GM18520 (cell line): ENCODE measurements at regions not wholly inside any gene's neighbourhood (a gene's known extent, or its start where the extent isn't known, plus 50 kb on each side); places are given as distances from the start of the nearest gene placed in this dataset.

ENCODE experiments used
- ATAC-seq: cut with Tn5 transposase; IDR thresholded peaks from one replicate; pipeline ENCODE4 v1.9.1; 2021; ENCODE audit not compliant: unreplicated experiment

DNA sequence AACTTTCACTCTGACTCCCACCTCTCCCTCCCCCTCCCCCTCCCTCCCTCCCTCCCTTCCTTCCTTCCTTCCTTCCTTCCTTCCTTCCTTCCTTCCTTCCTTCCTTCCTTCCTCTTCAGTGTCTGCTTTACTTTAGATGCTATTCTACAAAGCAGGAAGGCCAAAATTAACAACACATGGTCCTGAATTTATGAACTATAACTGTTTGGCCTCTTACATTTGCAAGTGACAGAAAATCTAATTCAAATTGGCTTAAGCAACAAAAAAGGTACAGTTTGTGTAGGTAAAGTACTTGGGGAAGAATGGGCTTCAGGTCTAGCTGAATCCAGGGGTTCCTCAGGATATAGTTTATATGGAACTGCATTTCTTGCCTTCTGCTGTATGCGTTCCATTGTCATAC is 673.0 kb downstream of the AACS start:
- no peak for ATAC-seq

DNA sequence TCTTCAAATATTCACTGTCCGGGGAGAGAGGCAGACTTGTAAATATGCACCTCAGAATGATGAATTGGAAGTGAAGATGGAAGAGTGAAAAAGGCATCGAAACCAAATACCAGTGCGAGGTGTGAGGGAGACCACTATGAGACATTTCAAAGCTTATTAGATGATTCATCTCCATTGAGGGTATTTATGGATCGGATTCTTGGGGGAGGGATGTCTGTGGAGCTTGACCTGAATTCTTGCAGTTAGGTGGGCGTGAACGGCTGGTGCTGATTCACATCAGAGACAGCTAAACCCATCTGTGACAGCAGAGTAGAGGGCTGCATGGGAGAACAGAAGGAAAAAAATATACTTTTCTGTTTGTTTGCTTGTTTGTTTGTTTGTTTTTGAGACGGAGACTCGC is 677.2 kb downstream of the AACS start:
- no peak for ATAC-seq

DNA sequence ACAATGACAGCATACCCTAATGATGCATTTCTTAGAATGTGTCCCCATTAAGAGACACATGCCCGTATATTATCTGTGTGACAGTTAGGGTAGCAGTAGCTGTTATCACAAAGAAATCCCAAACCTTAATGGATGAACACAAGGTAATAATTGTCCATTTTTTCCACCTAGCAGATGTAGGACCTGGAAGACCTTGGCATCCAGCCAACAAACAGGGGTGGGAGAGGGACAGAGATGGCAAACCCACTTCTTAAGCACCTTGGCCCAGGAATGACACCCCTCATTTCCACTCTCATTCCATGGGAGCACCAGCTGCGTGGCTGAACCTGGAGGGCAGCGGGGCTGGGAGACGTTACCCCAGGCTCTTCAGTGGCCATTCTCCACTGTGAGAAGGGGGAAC is 679.0 kb downstream of the AACS start:
- ATAC-seq = no peak

DNA sequence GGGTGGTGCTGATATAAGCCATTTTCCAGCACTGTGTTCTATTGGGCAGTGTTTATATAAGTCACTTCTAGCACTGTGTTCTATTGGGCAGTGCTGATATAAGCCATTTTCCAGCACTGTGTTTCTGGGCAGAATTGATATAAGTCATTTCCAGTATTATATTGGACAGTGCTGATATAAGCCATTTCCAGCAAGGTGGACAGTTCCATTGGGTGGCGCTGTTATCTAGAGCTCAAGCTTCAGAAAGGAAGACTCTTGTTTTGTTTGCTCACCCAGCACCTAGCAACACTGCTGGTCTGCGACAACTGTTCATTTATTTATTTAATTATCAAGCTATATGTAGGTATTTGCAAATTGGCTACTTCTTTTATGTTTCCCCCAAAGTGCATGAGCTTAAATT is 690.3 kb downstream of the AACS start:
- no peak for ATAC-seq

DNA sequence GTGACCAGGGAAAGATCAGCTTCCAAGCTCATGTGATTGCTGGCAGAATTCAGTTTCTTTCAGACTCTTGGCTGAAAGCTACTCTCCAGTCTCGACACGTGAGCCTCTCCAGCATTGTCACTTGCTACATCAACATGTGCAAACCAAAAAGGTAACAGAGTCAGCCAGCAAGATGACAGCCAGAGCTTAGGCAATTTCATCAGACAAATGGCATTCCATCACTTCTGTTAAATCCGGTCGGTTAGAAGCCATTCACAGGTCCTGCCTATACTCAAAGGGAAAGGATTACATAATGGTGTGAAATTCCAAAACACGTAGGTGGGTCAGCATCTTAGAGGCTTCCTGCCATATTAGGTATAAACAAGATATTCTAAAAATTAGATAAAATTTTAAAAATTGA is 700.9 kb downstream of the AACS start:
- no peak for ATAC-seq

DNA sequence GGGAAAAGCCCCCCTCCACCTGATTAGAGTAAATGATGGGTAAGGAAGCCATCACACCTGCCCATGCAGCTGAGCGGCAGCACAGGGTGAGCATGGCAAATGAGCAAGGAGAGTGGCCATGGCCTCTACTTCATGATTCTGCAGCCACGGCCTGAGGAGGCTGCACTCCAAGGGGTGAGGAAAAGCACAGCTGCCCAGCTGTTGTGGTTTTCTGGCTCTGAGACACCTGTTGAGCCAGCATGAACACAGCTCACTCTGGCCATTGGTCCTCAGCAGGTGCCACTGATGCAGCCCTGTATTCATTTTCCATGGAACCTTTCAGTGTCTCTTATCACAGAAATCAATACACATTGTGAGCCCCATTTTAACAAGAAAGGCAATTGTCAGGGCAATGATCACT is 707.2 kb downstream of the AACS start:
- ATAC-seq = no peak

DNA sequence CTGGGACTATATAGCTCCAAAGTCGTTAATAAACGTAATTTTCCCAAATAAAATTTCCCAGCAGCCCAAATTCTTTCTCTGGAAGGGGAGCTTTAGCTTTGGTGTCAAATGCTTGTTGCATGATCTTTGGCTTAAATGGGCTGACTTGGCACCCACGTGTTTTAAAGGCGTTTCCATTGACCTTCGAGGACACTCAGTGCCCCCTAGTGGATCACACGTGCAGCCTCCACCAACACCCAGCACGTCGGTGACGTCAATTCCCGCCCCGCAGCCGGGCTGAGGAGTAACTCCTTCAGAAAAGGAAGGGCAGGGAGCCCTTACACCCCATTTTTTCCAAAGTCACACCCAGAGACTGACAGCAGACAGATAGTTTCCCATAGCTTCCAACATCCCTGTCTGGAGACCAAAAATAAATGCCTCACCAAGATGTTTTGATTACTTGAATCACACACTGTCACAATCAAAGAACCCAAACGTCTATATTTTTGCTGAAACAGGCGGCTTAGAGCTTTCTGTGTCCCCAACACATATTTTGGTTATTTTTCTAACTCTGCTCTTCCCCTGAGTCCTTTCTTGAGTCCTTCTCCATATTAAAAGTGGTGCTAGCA is 707.9 kb downstream of the AACS start:
- no peak for ATAC-seq

DNA sequence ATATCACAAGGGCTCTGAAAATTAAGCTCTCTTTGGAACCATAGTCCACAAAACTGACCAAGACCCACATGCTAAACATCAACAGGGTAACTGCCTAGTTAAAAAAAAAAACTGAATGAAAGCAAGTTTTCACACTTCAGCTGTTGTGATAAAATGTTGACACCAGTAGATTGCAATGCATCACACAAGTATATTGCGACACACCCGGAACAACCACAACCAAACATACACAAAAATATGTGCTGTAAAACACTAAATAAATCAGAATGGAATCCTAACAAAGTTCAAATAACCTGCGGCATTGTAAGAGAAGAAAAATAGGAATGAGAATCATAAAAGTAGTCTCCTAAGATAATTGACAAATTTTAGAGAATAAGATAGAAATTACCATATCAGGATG is 710.3 kb downstream of the AACS start:
- ATAC-seq = no peak

DNA sequence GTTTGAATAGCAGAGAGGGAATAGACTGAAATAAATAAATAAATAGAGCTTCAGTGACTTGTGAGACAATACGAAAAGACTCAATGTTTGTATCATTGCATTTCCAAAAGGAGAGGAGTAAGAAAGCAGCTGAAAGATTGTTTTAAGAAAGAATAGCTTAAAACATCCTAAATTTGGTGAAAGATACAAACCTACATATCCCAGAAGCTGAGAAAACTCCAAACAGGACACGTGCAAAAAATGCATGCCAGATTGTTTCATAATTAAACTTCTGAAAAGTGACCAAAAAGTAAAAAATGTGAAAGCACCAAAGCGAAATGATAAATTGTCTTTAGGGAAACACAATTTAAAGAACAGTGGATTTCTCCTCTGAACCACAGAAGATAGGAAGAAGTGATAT is 711.0 kb downstream of the AACS start:
- ATAC-seq = no peak

DNA sequence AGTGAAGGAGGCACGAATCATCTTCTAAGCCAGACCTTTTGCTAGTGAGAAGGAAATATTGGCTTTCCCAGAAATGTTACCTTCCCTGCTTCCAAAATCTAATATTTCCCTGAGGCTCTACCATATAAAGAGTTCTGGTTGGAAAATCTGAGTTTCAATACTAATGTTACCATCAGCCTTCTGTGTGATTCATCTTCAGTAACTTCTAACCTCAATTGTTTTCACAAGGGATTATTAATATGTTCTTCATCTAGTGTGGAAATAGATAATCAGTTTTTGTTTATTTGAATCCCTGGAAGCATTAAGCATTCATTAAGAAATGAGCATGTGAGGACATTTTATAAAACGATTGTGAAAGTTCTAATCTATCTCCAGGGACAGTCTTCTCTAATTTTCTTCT is 720.9 kb downstream of the AACS start:
- no peak for ATAC-seq

DNA sequence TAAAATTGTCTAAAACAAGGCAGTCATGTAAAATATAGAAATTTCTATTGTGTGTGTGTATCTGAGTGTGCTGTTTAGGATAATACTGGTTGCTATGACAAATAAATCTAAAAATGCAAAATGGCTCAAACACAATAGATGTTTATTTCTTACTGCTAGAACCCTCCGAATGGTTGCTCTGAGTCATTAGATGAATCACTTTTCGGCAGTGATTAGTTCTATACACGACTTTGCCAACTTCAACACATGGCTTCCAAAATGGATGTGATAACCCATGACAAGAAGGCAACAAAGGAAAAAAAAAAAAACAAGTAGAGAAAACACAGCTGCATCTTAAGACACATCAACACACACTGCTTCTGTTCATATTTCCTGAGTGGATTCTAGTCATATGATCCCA is 729.2 kb downstream of the AACS start:
- ATAC-seq = no peak

DNA sequence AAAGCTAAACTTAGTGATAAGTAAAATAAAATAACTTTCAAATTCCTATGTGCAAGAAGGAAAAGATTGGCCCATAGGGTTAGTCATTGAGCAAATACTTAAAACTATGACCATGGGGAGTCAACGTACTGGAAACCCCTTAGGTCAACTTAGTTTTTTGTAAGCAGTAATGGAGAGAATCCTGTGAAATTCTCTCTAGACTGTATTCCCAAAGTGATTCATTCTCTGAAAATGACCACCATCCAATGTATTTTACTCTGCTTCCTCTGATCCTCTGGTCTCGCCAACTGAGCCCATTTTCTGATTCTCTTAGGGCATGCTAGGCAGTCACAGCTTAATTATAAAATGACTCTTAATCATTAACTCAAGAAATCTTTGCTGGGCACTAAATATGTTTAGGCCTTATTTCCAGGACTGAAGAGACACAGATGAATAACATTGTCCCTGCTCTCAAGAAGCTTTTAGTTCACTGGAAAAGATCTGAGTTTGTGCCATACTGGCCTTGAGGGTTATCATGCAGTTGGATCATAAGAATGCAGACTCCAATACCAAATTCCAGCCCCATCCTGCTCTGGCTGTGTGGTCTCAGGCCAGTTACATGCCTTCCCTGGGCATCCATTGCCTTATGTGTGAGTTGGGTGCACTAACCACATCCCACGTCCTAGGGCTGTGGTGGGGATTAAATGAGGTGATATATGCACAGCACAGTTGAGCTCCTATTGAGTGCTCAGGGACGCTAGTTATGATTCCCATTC is 732.4 kb downstream of the AACS start:
- ATAC-seq = no peak

DNA sequence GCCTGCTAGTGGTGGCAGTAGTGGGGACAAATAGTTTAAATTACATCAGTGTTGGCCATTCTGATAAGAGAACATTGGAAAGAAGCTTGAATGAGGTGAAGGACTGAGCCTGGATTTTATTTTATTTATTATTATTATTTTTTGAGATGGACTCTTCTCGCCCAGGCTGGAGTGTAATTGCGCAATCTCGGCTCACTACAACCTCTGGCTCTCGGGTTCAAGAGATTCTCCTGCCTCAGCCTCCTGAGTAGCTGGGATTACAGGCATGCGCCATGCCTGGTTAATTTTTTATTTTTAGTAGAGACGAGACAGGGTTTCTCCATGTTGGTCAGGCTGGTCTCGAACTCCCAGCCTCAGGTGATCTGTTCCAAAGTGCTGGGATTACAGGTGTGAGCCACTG is 739.4 kb downstream of the AACS start:
- no peak for ATAC-seq

DNA sequence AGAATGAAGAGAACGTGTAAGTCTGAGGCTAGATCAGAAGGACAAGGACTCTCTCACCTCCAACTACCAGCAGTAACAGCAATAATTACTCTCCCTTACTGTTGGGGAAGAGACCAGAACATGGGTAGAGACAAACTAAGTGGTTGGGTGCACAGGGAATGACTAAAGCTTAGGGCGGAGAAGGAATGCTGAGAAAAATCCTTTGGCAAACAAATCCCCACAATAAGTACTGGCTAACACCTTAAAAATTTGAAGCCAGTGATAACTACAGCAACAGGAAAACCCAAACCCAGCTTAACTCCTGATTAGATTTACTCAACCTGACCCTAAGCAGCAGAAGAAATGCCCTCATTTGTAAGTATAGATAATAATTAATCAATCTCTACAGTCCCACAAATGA is 759.0 kb downstream of the AACS start:
- ATAC-seq = no peak

DNA sequence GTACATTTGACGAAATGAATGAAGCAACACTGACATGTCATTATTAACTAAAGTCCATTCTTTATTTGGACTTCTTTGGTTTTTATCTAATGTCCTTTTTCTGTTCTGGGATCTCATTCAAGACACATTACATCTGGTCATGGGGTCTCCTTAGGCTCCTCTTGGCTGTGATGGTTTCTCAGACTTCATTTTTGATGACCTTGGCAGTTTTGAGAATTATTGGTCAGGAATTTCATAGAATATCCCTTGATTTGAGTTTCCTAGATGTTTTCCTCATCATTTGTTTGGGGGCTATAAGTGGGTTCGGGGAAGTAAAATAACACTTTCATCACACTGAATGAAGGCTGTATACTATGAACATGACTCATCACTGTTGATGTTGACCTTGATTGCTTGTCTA is 770.6 kb downstream of the AACS start:
- ATAC-seq = no peak

DNA sequence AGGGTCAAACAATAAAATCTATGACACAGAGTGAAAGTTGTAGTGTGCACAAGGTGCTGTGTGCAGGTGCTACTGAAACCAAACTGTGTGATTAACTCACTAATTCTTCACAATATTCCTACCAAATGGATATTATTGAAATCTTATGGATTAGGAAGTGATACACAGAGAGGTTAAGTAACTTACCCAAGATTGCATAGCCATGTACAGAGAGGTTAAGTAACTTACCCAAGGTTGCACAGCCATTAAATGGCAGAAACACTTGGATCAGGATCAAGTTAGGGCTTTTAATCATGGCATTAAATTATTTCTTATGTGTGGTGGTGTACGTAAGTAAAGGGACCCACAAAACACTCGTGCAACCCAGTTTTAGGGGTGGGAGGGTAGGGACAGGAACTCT is 771.4 kb downstream of the AACS start:
- ATAC-seq = no peak

DNA sequence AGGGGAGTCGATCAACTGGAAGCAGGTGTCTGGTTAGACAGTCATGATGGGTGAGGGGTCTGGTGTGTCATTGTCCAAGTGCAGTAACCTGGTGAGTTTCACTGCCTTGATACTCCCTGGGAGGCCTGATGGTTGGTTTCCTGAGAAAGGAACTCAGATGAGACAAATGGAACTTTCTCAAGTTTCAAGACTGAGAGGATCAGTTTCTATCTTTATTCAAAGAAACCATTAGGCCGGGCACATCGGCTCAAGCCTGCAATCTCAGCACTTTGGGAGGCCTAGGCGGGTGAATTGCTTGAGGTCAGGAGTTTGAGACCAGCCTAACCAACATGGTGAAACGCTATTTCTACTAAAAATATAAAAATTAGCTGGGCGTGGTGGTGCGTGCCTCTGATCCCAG is 776.1 kb downstream of the AACS start:
- no peak for ATAC-seq

DNA sequence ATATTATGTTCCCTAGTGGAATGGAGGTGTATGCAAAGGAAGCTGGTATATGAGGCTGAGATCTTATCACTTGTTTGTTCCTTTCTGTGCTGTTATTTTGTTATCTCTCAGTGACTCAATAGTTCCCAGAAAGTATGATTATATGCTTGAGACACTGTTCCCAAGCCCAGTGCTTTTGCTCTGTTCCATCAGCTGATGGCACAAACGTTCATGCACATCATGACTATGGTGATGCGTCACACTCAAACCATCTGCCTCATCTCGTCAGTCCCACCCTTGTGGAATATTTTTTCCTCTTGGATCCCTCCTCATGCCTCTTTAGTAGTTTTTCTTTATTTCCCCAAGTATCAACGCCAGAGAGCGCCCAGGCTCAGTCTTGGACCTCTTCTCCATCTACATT is 786.9 kb downstream of the AACS start:
- ATAC-seq = no peak

DNA sequence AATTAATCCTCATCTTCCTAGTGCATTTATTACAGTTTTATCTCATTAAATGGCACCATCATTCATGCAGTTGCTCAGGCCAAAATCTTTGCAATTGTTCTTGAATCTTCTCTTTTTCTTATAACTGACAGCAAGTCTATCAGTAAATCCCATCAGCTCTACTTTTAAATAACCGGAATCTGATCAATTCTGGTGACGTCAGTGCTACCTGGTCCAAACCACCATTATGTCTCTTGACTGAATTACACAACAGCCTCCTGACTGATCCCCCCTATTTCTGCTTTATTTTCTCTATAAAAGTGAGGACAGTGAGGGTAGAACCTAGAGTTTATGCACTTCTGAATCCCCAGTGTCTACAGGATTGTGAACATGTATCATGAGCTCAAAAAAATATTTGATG is 787.4 kb downstream of the AACS start:
- ATAC-seq = no peak

DNA sequence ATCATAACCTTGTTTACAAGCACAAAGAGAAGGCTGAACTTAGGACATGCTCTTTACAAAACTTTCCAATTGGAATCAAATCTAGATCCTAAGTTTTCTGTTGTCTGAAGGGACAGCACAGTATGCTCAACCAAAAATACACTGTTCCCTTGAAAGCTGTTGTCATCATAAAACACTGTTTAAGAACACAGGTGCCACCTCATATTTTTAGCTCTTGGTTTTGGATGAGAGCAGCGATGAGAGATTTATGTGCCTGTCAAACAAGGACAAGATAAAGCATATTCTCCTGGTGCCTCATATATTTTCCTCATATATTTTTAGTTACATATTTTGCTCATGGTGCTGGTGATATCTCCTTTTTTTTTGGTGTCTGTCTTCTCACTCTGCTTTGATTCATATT is 788.4 kb downstream of the AACS start:
- ATAC-seq = no peak

DNA sequence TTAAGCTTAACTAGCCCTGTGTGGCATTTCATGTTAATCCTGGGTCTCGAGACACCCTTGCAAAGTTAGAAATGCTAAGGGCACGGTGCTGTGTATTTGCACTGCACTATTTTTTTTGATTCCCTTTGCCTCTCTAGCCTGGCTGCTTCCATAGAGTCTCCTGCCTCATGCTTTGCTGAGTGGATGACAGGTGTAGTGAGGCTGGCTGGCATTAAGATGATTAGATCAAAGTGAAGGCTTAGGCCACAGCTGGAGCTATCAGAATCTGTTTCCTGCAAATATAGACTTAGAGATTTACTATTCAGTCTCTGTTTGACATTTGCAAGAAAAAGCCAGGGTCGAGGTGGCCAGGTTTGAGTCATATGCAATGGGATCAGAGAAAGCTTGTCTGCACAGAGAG is 791.1 kb downstream of the AACS start:
- ATAC-seq = no peak

DNA sequence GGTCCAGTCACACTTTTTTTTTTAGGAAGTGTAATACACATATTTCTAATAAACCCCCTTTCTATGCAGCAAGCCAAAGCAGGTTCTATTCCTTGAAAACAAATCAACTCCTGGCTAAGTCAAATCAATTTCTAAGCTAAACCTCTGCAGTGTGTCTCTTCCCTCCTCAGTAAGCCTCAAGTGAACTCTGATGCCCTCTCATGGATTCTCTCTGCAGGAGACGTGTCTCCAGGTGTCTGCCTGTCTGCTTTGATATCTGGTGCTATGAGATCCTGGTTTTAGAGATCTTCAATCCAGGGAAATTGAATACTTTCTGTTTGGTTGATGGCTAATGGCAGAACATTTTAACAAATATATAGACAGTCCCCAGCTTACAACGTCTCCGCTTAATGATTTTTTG is 791.7 kb downstream of the AACS start:
- no peak for ATAC-seq

DNA sequence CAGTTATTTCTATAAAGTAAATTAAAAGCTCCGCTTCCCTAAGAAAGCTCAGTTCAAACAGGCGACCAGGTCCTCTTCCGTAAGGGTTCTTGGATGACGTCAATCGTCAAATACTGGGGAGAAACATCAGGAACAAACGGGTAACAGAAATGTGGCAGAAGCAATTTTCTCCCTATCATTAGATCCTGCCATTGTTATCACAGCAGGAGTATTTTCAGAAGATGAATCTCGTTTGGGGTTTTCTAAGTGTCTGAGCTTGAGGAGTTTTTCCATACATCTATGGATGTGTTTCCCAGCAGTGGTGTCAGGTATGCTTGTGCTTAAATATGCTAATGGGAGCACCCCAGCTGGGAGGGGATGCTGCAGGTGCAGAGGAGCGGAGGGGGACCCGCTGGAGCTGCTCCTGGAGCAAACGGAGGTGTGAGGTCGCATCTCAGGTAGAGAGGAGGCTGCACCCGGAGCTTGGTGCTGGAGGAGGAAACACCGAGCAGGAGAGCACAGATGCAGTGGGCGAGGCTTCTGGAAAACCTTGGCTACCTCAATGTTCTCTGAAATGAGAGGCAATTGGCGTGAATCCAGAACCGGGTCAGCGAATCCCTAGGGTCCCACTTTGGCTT is 795.5 kb downstream of the AACS start:
- no peak for ATAC-seq
